OCI-LY7 (cell line): ENCODE measurements at regions not wholly inside any gene's neighbourhood (a gene's known extent, or its start where the extent isn't known, plus 50 kb on each side); places are given as distances from the start of the nearest gene placed in this dataset.

Experiments used
- BruUV-seq: library from RNA; stranded (reverse); fragments of 400-500 nt; replicated peaks from 2 replicates; lab custom pipeline; 2021; lab: Mats Ljungman, UMichigan
- CTCF ChIA-PET: fragments of 300-600 bp; sonication (Branson Sonifier 250); formaldehyde crosslinking; loops from one replicate; lab custom pipeline; 2022; ENCODE audit warnings: antibody characterized with exemption; ENCODE audit not compliant: unreplicated experiment; lab: Charles Lee
- POLR2A ChIA-PET: fragments of 300-600 bp; sonication (Branson Sonifier 250); formaldehyde crosslinking; loops from one replicate; lab custom pipeline; 2022; ENCODE audit warnings: antibody characterized with exemption; lab: Charles Lee
- DNase-seq: peaks from one replicate; pipeline ENCODE4 v3.0.0-alpha.2; 2015; ENCODE audit warnings: low spot score
- H2AFZ ChIP-seq: fragments of 200-600 bp; sonication (generic), shearing (Covaris generic); 2 replicates; pipeline ENCODE4 v1.6.1; 2014; ENCODE audit warnings: mild to moderate bottlenecking, antibody characterized with exemption, low read length, moderate library complexity
- H3K27ac ChIP-seq: fragments of 200-600 bp; sonication (generic); 2 replicates; pipeline ENCODE4 v1.5.1; 2014; ENCODE audit warnings: mixed run types, low read depth, mild to moderate bottlenecking, moderate library complexity, low read length, inconsistent platforms; ENCODE audit not compliant: poor library complexity, severe bottlenecking
- H3K36me3 ChIP-seq: fragments of 200-600 bp; sonication (generic); 2 replicates; pipeline ENCODE4 v1.6.1; 2014; ENCODE audit warnings: mild to moderate bottlenecking, antibody characterized with exemption, low read length, moderate library complexity, mixed read lengths; ENCODE audit not compliant: insufficient read depth
- H3K4me1 ChIP-seq: fragments of 200-600 bp; sonication (generic); 2 replicates; pipeline ENCODE4 v1.5.1; 2014; ENCODE audit warnings: mild to moderate bottlenecking, low read length; ENCODE audit not compliant: insufficient read depth, poor library complexity, severe bottlenecking
- H3K4me2 ChIP-seq: fragments of 200-600 bp; sonication (generic); 2 replicates; pipeline ENCODE4 v1.6.1; 2014; ENCODE audit warnings: mild to moderate bottlenecking, low read length
- H3K4me3 ChIP-seq: fragments of 200-600 bp; sonication (generic); 2 replicates; pipeline ENCODE4 v1.5.1; 2014; ENCODE audit warnings: mild to moderate bottlenecking, low read depth, low read length; ENCODE audit not compliant: poor library complexity, severe bottlenecking
- H3K79me2 ChIP-seq: fragments of 200-600 bp; sonication (generic); 2 replicates; pipeline ENCODE4 v1.6.1; 2016; ENCODE audit warnings: low read depth, mild to moderate bottlenecking, low read length, moderate library complexity, mixed read lengths; ENCODE audit not compliant: insufficient read depth
- H3K9me2 ChIP-seq: fragments of 200-600 bp; sonication (generic); 2 replicates; pipeline ENCODE4 v1.6.1; 2016; ENCODE audit warnings: mild to moderate bottlenecking, low read length, mixed read lengths; ENCODE audit not compliant: insufficient read depth
- H3K9me3 ChIP-seq: fragments of 200-600 bp; sonication (generic); 2 replicates; pipeline ENCODE4 v1.6.1; 2014; ENCODE audit warnings: mild to moderate bottlenecking, mixed run types, low read length, mixed read lengths
- H4K20me1 ChIP-seq: fragments of 200-600 bp; sonication (generic); 2 replicates; pipeline ENCODE4 v1.6.1; 2014; ENCODE audit warnings: mild to moderate bottlenecking, antibody characterized with exemption, low read length, moderate library complexity, mixed read lengths; ENCODE audit not compliant: insufficient read depth
- CTCF ChIP-seq: fragments of 200-600 bp; sonication (generic); conservative IDR thresholded peaks from 2 replicates; pipeline ENCODE4 v1.5.1; 2014; ENCODE audit warnings: mild to moderate bottlenecking, antibody characterized with exemption, low read length, moderate library complexity, mixed read lengths
- EZH2phosphoT487 ChIP-seq: fragments of 200-600 bp; sonication (generic); IDR thresholded peaks from 2 replicates; pipeline ENCODE4 v1.6.1; 2018; ENCODE audit warnings: low read depth, borderline replicate concordance, mild to moderate bottlenecking, mixed run types, antibody characterized with exemption, low read length, moderate library complexity, mixed read lengths
- intact Hi-C: fragments of 100-400 bp; cut with micrococcal nuclease; formaldehyde crosslinking; loops from one replicate; pipeline ENCODE4 v1.10.0; 2022; ENCODE audit not compliant: unreplicated experiment

GRCh38 chr12:47551426-47551851 is 154.4 kb downstream of the RPAP3 start:
- DNase-seq, result no peak
- H3K36me3 ChIP-seq, result no peaks in the 10 kb centered on the region
- H3K4me2 ChIP-seq, result no peak overlapping the region
- intact Hi-C loops, result no loop called here
- H3K4me1 ChIP-seq, result no peaks in the 10 kb centered on the region
- no peaks in the 10 kb centered on the region for H3K9me2 ChIP-seq
- BruUV-seq, result no TSS peak
- H3K79me2 ChIP-seq, result no peaks in the 10 kb centered on the region
- TF ChIP-seq CTCF (no peak), EZH2phosphoT487 (no peak)
- H3K9me3 ChIP-seq, result 0 out of 2 replicates have a peak, but pooled peaks cover 8% of the 10 kb centered on the region
- H3K4me3 ChIP-seq, result no peak overlapping the region
- no peak overlapping the region for H2AFZ ChIP-seq
- POLR2A ChIA-PET, result no interaction called here
- H3K27ac ChIP-seq, result no peak overlapping the region
- CTCF ChIA-PET, result no interaction called here
- no peaks in the 10 kb centered on the region for H4K20me1 ChIP-seq

GRCh38 chr12:47549258-47549657 is 156.6 kb downstream of the RPAP3 start:
- no peak overlapping the region for H3K4me2 ChIP-seq
- no peak overlapping the region for H3K4me3 ChIP-seq
- DNase-seq, result no peak
- no peaks in the 10 kb centered on the region for H3K36me3 ChIP-seq
- ChIA-PET CTCF (no interaction called here), POLR2A (no interaction called here)
- intact Hi-C loops, result no loop called here
- H3K27ac ChIP-seq, result no peak overlapping the region
- H3K79me2 ChIP-seq, result no peaks in the 10 kb centered on the region
- TF ChIP-seq CTCF, result no peak
- no peak for TF ChIP-seq EZH2phosphoT487
- no TSS peak for BruUV-seq
- no peaks in the 10 kb centered on the region for H3K4me1 ChIP-seq
- H2AFZ ChIP-seq, result no peak overlapping the region
- no peaks in the 10 kb centered on the region for H4K20me1 ChIP-seq
- H3K9me3 ChIP-seq, result 0 out of 2 replicates have a peak, but pooled peaks cover 8% of the 10 kb centered on the region
- no peaks in the 10 kb centered on the region for H3K9me2 ChIP-seq

- ChIA-PET POLR2A (no interaction called here), CTCF (no interaction called here)
- no peak overlapping the region for H3K27ac ChIP-seq
- TF ChIP-seq EZH2phosphoT487, result no peak
- no peak for TF ChIP-seq CTCF
- H3K9me2 ChIP-seq, result no peaks in the 10 kb centered on the region
- H3K36me3 ChIP-seq, result no peaks in the 10 kb centered on the region
- no peak for DNase-seq
- H3K4me2 ChIP-seq, result no peak overlapping the region
- no peak overlapping the region for H2AFZ ChIP-seq
- no peak overlapping the region for H3K4me3 ChIP-seq
- H3K79me2 ChIP-seq, result no peaks in the 10 kb centered on the region
- 0 out of 2 replicates have a peak, but pooled peaks cover 6% of the 10 kb centered on the region for H3K9me3 ChIP-seq
- no peaks in the 10 kb centered on the region for H3K4me1 ChIP-seq
- BruUV-seq, result no TSS peak
- intact Hi-C loops, result no loop called here
- no peaks in the 10 kb centered on the region for H4K20me1 ChIP-seq
Observed at GRCh38 chr12:47548401-47548800, 157.4 kb downstream of the RPAP3 start.
